ENCODE measurements at regions not wholly inside any gene's neighbourhood (a gene's known extent, or its start where the extent isn't known, plus 50 kb on each side); places are given as distances from the start of the nearest gene placed in this dataset.

- Mint-ChIP-seq H3K27me3 (peaks cover 3% of the 10 kb centered on the region), H3K9me3 (no peaks in the 10 kb centered on the region), H3K27ac (no peak overlapping the region), H3K4me1 (no peaks in the 10 kb centered on the region), H3K4me3 (no peak overlapping the region), H3K36me3 (no peaks in the 10 kb centered on the region)
Measured at GRCh38 chr9:99349870-99350269, 127.8 kb downstream of the SEC61B start.

GRCh38 chr9:99350461-99350860, 128.4 kb downstream of the SEC61B start:
- Mint-ChIP-seq H3K27ac (no peak overlapping the region), H3K4me1 (no peaks in the 10 kb centered on the region), H3K4me3 (no peak overlapping the region), H3K36me3 (no peaks in the 10 kb centered on the region), H3K27me3 (peaks cover 3% of the 10 kb centered on the region), H3K9me3 (no peaks in the 10 kb centered on the region)

GRCh38 chr9:99351647-99352046, 129.6 kb downstream of the SEC61B start:
- Mint-ChIP-seq H3K27ac (no peak overlapping the region), H3K4me1 (no peaks in the 10 kb centered on the region), H3K27me3 (peaks cover 3% of the 10 kb centered on the region), H3K4me3 (no peak overlapping the region), H3K36me3 (no peaks in the 10 kb centered on the region), H3K9me3 (no peaks in the 10 kb centered on the region)

GRCh38 chr9:99352826-99353225, 130.7 kb downstream of the SEC61B start:
- Mint-ChIP-seq H3K9me3 (no peaks in the 10 kb centered on the region), H3K27me3 (peaks cover 3% of the 10 kb centered on the region), H3K36me3 (no peaks in the 10 kb centered on the region), H3K4me3 (no peak overlapping the region), H3K4me1 (no peaks in the 10 kb centered on the region), H3K27ac (no peak overlapping the region)

GRCh38 chr9:99353408-99353807, 131.3 kb downstream of the SEC61B start:
- peaks cover 3% of the 10 kb centered on the region for H3K27me3 Mint-ChIP-seq
- H3K4me1 Mint-ChIP-seq, result no peaks in the 10 kb centered on the region
- H3K27ac Mint-ChIP-seq, result no peak overlapping the region
- H3K36me3 Mint-ChIP-seq, result no peaks in the 10 kb centered on the region
- H3K4me3 Mint-ChIP-seq, result no peak overlapping the region
- H3K9me3 Mint-ChIP-seq, result no peaks in the 10 kb centered on the region

- Mint-ChIP-seq H3K4me1 (no peaks in the 10 kb centered on the region), H3K9me3 (no peaks in the 10 kb centered on the region), H3K27ac (no peak overlapping the region), H3K27me3 (peaks cover 5% of the 10 kb centered on the region), H3K36me3 (no peaks in the 10 kb centered on the region), H3K4me3 (no peak overlapping the region)
Measured at GRCh38 chr9:99354104-99354503, 132.0 kb downstream of the SEC61B start.

GRCh38 chr9:99356512-99356971, 134.5 kb downstream of the SEC61B start:
- Mint-ChIP-seq H3K9me3 (no peaks in the 10 kb centered on the region), H3K4me3 (no peak overlapping the region), H3K36me3 (no peaks in the 10 kb centered on the region), H3K4me1 (no peaks in the 10 kb centered on the region), H3K27ac (no peak overlapping the region), H3K27me3 (peaks cover 12% of the 10 kb centered on the region)

- Mint-ChIP-seq H3K36me3 (no peaks in the 10 kb centered on the region), H3K27me3 (peaks cover 11% of the 10 kb centered on the region), H3K4me3 (no peak overlapping the region), H3K27ac (no peak overlapping the region), H3K9me3 (no peaks in the 10 kb centered on the region), H3K4me1 (no peaks in the 10 kb centered on the region)
Measured at GRCh38 chr9:99357575-99357974, 135.5 kb downstream of the SEC61B start.

- Mint-ChIP-seq H3K36me3 (no peaks in the 10 kb centered on the region), H3K4me1 (no peaks in the 10 kb centered on the region), H3K9me3 (no peaks in the 10 kb centered on the region), H3K27ac (no peak overlapping the region), H3K27me3 (peaks cover 11% of the 10 kb centered on the region), H3K4me3 (no peak overlapping the region)
Measured at GRCh38 chr9:99358668-99359067, 136.6 kb downstream of the SEC61B start.

- Mint-ChIP-seq H3K4me1 (no peaks in the 10 kb centered on the region), H3K27me3 (peaks cover 11% of the 10 kb centered on the region), H3K4me3 (no peak overlapping the region), H3K9me3 (no peaks in the 10 kb centered on the region), H3K36me3 (no peaks in the 10 kb centered on the region), H3K27ac (no peak overlapping the region)
Measured at GRCh38 chr9:99359336-99359735, 137.3 kb downstream of the SEC61B start.

GRCh38 chr9:99360026-99360425, 137.9 kb downstream of the SEC61B start:
- no peaks in the 10 kb centered on the region for H3K9me3 Mint-ChIP-seq
- peaks cover 11% of the 10 kb centered on the region for H3K27me3 Mint-ChIP-seq
- no peak overlapping the region for H3K4me3 Mint-ChIP-seq
- no peak overlapping the region for H3K27ac Mint-ChIP-seq
- H3K36me3 Mint-ChIP-seq, result no peaks in the 10 kb centered on the region
- no peaks in the 10 kb centered on the region for H3K4me1 Mint-ChIP-seq

- H3K9me3 Mint-ChIP-seq, result no peaks in the 10 kb centered on the region
- no peak overlapping the region for H3K4me3 Mint-ChIP-seq
- no peak overlapping the region for H3K27ac Mint-ChIP-seq
- H3K36me3 Mint-ChIP-seq, result no peaks in the 10 kb centered on the region
- H3K27me3 Mint-ChIP-seq, result peaks cover 14% of the 10 kb centered on the region
- H3K4me1 Mint-ChIP-seq, result no peaks in the 10 kb centered on the region
Measured at GRCh38 chr9:99361817-99362216, 139.7 kb downstream of the SEC61B start.

GRCh38 chr9:99362321-99362720, 140.2 kb downstream of the SEC61B start:
- Mint-ChIP-seq H3K4me3 (no peak overlapping the region), H3K27ac (no peak overlapping the region), H3K36me3 (no peaks in the 10 kb centered on the region), H3K9me3 (no peaks in the 10 kb centered on the region), H3K27me3 (peaks cover 16% of the 10 kb centered on the region), H3K4me1 (no peaks in the 10 kb centered on the region)

GRCh38 chr9:99363509-99363908, 141.4 kb downstream of the SEC61B start:
- Mint-ChIP-seq H3K27ac (no peak overlapping the region), H3K36me3 (no peaks in the 10 kb centered on the region), H3K4me1 (peaks cover 5% of the 10 kb centered on the region), H3K4me3 (no peak overlapping the region), H3K27me3 (peaks cover 18% of the 10 kb centered on the region), H3K9me3 (no peaks in the 10 kb centered on the region)

- H3K27me3 Mint-ChIP-seq, result peaks cover 26% of the 10 kb centered on the region
- H3K9me3 Mint-ChIP-seq, result no peaks in the 10 kb centered on the region
- no peak overlapping the region for H3K4me3 Mint-ChIP-seq
- H3K36me3 Mint-ChIP-seq, result no peaks in the 10 kb centered on the region
- H3K27ac Mint-ChIP-seq, result no peak overlapping the region
- peaks cover 5% of the 10 kb centered on the region for H3K4me1 Mint-ChIP-seq
Measured at GRCh38 chr9:99365233-99365980, 143.3 kb downstream of the SEC61B start.

GRCh38 chr9:99366183-99366582, 144.1 kb downstream of the SEC61B start:
- no peak overlapping the region for H3K27ac Mint-ChIP-seq
- peaks cover 22% of the 10 kb centered on the region for H3K27me3 Mint-ChIP-seq
- H3K36me3 Mint-ChIP-seq, result no peaks in the 10 kb centered on the region
- no peaks in the 10 kb centered on the region for H3K9me3 Mint-ChIP-seq
- H3K4me1 Mint-ChIP-seq, result peaks cover 5% of the 10 kb centered on the region
- no peak overlapping the region for H3K4me3 Mint-ChIP-seq

- Mint-ChIP-seq H3K27ac (no peak overlapping the region), H3K36me3 (no peaks in the 10 kb centered on the region), H3K4me1 (peaks cover 5% of the 10 kb centered on the region), H3K9me3 (no peaks in the 10 kb centered on the region), H3K4me3 (no peak overlapping the region), H3K27me3 (peaks cover 22% of the 10 kb centered on the region)
Measured at GRCh38 chr9:99366621-99367020, 144.5 kb downstream of the SEC61B start.
